HepG2 (cell line): ENCODE measurements at regions not wholly inside any gene's neighbourhood (a gene's known extent, or its start where the extent isn't known, plus 50 kb on each side); places are given as distances from the start of the nearest gene placed in this dataset.

Source experiments
- BATF2 ChIP-seq: sonication (generic); formaldehyde crosslinking; IDR thresholded peaks from 2 replicates; pipeline ENCODE4 v1.8.0; 2022; ENCODE audit warnings: mild to moderate bottlenecking, missing genetic modification reagents, moderate library complexity
- CAMTA2 ChIP-seq: sonication (generic); formaldehyde crosslinking; IDR thresholded peaks from 2 replicates; pipeline ENCODE4 v1.4.0; 2020; ENCODE audit warnings: mild to moderate bottlenecking, missing genetic modification reagents, borderline replicate concordance
- CREB1 ChIP-seq, 2 experiments: fragments of 450-650 bp in 1 of 2; IDR thresholded peaks; 2 replicates each; pipeline ENCODE4 v1.6.1; 2016 to 2017; ENCODE audit warnings: control low read depth in 1 of 2, mild to moderate bottlenecking in 1 of 2, missing compliant biosample characterization in 1 of 2, missing genetic modification characterization in 1 of 2
- CREM ChIP-seq, 2 experiments: sonication (generic) in 1 of 2; formaldehyde crosslinking in 1 of 2; IDR thresholded peaks; 2 replicates each; pipeline versions ENCODE4 v1.4.0 to v1.6.1; 2016 to 2020; ENCODE audit warnings: antibody characterized with exemption in 1 of 2, mild to moderate bottlenecking in 1 of 2, missing genetic modification reagents in 1 of 2
- FLYWCH1 ChIP-seq: sonication (generic); formaldehyde crosslinking; IDR thresholded peaks from 2 replicates; pipeline ENCODE4 v1.8.1; 2023; ENCODE audit warnings: mild to moderate bottlenecking, missing genetic modification reagents
- FOSL2 ChIP-seq: sonication (generic); formaldehyde crosslinking; IDR thresholded peaks from 2 replicates; pipeline ENCODE4 v1.4.0; 2020; ENCODE audit warnings: missing genetic modification reagents
- FOXP1 ChIP-seq, 2 experiments: fragments of 450-650 bp in 1 of 2; IDR thresholded peaks; 2 replicates each; pipeline ENCODE4 v1.6.1; 2017 to 2018; ENCODE audit warnings: antibody characterized with exemption in 1 of 2
- GTF2F1 ChIP-seq: fragments of 150-350 bp; IDR thresholded peaks from 2 replicates; pipeline ENCODE4 v1.6.1; 2014; ENCODE audit warnings: low read length
- HDAC1 ChIP-seq: sonication (generic); formaldehyde crosslinking; IDR thresholded peaks from 2 replicates; pipeline ENCODE4 v1.5.1; 2020; ENCODE audit warnings: mild to moderate bottlenecking, missing genetic modification reagents
- HMG20A ChIP-seq: IDR thresholded peaks from 2 replicates; pipeline ENCODE4 v1.6.1; 2016; ENCODE audit warnings: borderline replicate concordance
- HNRNPLL ChIP-seq: fragments of 200-400 bp; formaldehyde crosslinking; IDR thresholded peaks from 2 replicates; pipeline ENCODE4 v1.6.1; 2017; ENCODE audit warnings: mild to moderate bottlenecking, low read depth, low read length; ENCODE audit not compliant: poor library complexity, severe bottlenecking
- KLF16 ChIP-seq, 2 experiments: sonication (generic) in 1 of 2; formaldehyde crosslinking in 1 of 2; IDR thresholded peaks; 2 replicates each; pipeline versions ENCODE4 v1.6.1 to v1.8.0; 2016 to 2023; ENCODE audit warnings: missing genetic modification reagents in 2 of 2, missing compliant biosample characterization in 1 of 2
- MED1 ChIP-seq: sonication (generic); formaldehyde crosslinking; IDR thresholded peaks from 2 replicates; pipeline ENCODE4 v1.4.0; 2020; ENCODE audit warnings: missing genetic modification reagents
- MXD4 ChIP-seq: IDR thresholded peaks from 2 replicates; pipeline ENCODE4 v1.6.1; 2016; ENCODE audit warnings: mild to moderate bottlenecking, missing biosample characterization, missing genetic modification reagents
- NCOA1 ChIP-seq: sonication (generic); formaldehyde crosslinking; IDR thresholded peaks from 2 replicates; pipeline ENCODE4 v1.9.0; 2021; ENCODE audit warnings: missing genetic modification reagents
- NPAS2 ChIP-seq: sonication (generic); formaldehyde crosslinking; IDR thresholded peaks from 2 replicates; pipeline ENCODE4 v1.8.0; 2022; ENCODE audit warnings: mild to moderate bottlenecking, missing genetic modification reagents, borderline replicate concordance
- NR2C2 ChIP-seq: sonication (generic); formaldehyde crosslinking; IDR thresholded peaks from 2 replicates; pipeline ENCODE4 v1.4.0; 2020; ENCODE audit warnings: missing genetic modification reagents, mild to moderate bottlenecking, moderate library complexity, borderline replicate concordance
- POLR2AphosphoS2 ChIP-seq: IDR thresholded peaks from 2 replicates; pipeline ENCODE4 v1.6.1; 2011; ENCODE audit warnings: low read depth, low read length, improper control_type of control experiment
- PPARG ChIP-seq: conservative IDR thresholded peaks from 2 replicates; pipeline ENCODE4 v1.6.1; 2016; ENCODE audit warnings: missing biosample characterization, missing genetic modification reagents
- SP5 ChIP-seq: IDR thresholded peaks from 2 replicates; pipeline ENCODE4 v1.6.1; 2016; ENCODE audit warnings: low read depth, borderline replicate concordance
- TBX2 ChIP-seq: sonication (generic); formaldehyde crosslinking; IDR thresholded peaks from 2 replicates; pipeline ENCODE4 v1.5.0; 2020; ENCODE audit warnings: missing genetic modification reagents, mild to moderate bottlenecking, borderline replicate concordance
- TOPORS ChIP-seq: sonication (generic); formaldehyde crosslinking; IDR thresholded peaks from 2 replicates; pipeline ENCODE4 v1.8.0; 2023; ENCODE audit warnings: mild to moderate bottlenecking, missing genetic modification reagents
- ZBTB7A ChIP-seq: sonication (generic); formaldehyde crosslinking; IDR thresholded peaks from 2 replicates; pipeline ENCODE4 v1.8.0; 2022; ENCODE audit warnings: mild to moderate bottlenecking, missing genetic modification reagents
- ZNF224 ChIP-seq: sonication (generic); formaldehyde crosslinking; IDR thresholded peaks from 2 replicates; pipeline ENCODE4 v1.5.0; 2020; ENCODE audit warnings: mild to moderate bottlenecking, missing genetic modification reagents
- TF ChIP-seq, protein P1 (sequence below): IDR thresholded peaks from 2 replicates; pipeline ENCODE4 v1.6.1; 2016; ENCODE audit warnings: missing genetic modification reagents, missing compliant biosample characterization
- TF ChIP-seq, protein P2 (sequence below): sonication (generic); formaldehyde crosslinking; IDR thresholded peaks from 2 replicates; pipeline ENCODE4 v1.5.1; 2020; ENCODE audit warnings: missing genetic modification reagents, mild to moderate bottlenecking, borderline replicate concordance
- TF ChIP-seq, protein P3 (sequence below): IDR thresholded peaks from 2 replicates; pipeline ENCODE4 v1.6.1; 2012; ENCODE audit warnings: low read depth, low read length, improper control_type of control experiment

DNA sequence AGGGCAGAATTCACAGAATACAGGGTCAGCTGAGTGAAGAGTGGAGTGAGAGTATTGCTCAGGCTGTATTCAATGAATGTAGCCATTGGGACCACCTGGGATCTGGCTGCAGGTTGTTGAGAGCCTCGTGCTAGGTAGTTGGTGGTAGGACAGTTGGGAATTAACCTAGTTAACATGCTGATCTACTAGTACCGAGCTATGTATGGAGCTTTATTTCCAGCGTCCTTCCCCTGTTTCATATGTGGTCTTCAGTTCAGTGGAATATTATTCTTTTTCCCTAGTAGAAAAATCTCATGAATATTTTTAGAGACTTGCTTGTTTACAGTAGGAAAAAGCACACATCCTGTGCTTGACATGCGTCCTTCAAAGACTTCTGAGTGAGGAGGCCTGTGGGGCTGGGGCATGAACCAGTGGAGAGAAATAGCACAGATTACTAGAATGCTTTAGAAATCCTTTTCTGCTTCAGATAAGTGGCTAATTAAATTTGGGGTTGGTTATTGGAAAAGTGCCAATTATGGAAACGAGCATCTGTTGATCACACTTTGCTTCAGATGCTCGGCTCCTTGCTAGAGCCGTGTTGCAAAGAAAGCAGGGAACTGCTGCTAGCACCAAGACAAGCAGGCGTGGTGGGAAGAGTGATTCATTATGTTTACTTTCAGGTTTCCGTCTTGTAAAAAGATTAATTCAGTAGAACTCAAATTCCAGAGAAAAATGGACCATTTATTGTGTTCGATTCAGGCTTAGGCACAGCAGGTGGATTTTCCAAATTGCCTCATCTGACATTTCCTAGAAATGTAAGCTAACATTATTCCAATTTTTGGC, 53.6 kb downstream of the ARF6 start (continued):
- no peak for TF ChIP-seq GTF2F1
- no peak for TF ChIP-seq NR2C2 (CRISPR knock-in tag)
- 0 out of 4 replicates have a peak, but pooled peaks of 1 of the 2 experiments have one; percentile 26 for TF ChIP-seq KLF16 (CRISPR knock-in tag; IDR thresholded peaks at IDR 0.05)
- TF ChIP-seq CREM (IDR thresholded peaks at IDR 0.05) = peak; percentile 30; the same call in 1 of the 2 replicates
- no peak for TF ChIP-seq CREM (CRISPR knock-in tag; IDR thresholded peaks at IDR 0.05)
- TF ChIP-seq, protein P1, sequence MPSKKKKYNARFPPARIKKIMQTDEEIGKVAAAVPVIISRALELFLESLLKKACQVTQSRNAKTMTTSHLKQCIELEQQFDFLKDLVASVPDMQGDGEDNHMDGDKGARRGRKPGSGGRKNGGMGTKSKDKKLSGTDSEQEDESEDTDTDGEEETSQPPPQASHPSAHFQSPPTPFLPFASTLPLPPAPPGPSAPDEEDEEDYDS (CRISPR knock-in tag) = no peak
- TF ChIP-seq HMG20A (CRISPR knock-in tag) = peak; percentile 43; the same call in 1 of the 2 replicates
- no peak for TF ChIP-seq NCOA1
- no peak for TF ChIP-seq CAMTA2 (CRISPR knock-in tag)
- no peak for TF ChIP-seq HNRNPLL
- TF ChIP-seq FOSL2 = peak; percentile 84
- TF ChIP-seq PPARG = no peak
- no peak for TF ChIP-seq TOPORS (CRISPR knock-in tag)
- TF ChIP-seq, protein P2, sequence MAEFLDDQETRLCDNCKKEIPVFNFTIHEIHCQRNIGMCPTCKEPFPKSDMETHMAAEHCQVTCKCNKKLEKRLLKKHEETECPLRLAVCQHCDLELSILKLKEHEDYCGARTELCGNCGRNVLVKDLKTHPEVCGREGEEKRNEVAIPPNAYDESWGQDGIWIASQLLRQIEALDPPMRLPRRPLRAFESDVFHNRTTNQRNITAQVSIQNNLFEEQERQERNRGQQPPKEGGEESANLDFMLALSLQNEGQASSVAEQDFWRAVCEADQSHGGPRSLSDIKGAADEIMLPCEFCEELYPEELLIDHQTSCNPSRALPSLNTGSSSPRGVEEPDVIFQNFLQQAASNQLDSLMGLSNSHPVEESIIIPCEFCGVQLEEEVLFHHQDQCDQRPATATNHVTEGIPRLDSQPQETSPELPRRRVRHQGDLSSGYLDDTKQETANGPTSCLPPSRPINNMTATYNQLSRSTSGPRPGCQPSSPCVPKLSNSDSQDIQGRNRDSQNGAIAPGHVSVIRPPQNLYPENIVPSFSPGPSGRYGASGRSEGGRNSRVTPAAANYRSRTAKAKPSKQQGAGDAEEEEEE (CRISPR knock-in tag) = no peak
- no peak for TF ChIP-seq FLYWCH1 (CRISPR knock-in tag)
- TF ChIP-seq SP5 = 0 out of 2 replicates have a peak, but pooled peaks have one; percentile 16
- TF ChIP-seq, protein P3, sequence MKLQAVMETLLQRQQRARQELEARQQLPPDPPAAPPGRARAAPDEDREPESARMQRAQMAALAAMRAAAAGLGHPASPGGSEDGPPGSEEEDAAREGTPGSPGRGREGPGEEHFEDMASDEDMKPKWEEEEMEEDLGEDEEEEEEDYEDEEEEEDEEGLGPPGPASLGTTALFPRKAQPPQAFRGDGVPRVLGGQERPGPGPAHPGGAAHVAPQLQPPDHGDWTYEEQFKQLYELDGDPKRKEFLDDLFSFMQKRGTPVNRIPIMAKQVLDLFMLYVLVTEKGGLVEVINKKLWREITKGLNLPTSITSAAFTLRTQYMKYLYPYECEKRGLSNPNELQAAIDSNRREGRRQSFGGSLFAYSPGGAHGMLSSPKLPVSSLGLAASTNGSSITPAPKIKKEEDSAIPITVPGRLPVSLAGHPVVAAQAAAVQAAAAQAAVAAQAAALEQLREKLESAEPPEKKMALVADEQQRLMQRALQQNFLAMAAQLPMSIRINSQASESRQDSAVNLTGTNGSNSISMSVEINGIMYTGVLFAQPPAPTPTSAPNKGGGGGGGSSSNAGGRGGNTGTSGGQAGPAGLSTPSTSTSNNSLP = no peak
- TF ChIP-seq ZBTB7A (CRISPR knock-in tag) = no peak
- TF ChIP-seq BATF2 = no peak
- no peak for TF ChIP-seq NPAS2 (CRISPR knock-in tag)
- TF ChIP-seq HDAC1 (CRISPR knock-in tag) = 0 out of 2 replicates have a peak, but pooled peaks have one; percentile 28
- TF ChIP-seq TBX2 (CRISPR knock-in tag) = no peak
- no peak for TF ChIP-seq CREB1 (IDR thresholded peaks at IDR 0.05)
- TF ChIP-seq CREB1 (CRISPR knock-in tag; IDR thresholded peaks at IDR 0.05) = no peak
- no peak; the same call in 1 of the 2 replicates for TF ChIP-seq MED1 (CRISPR knock-in tag)
- no peak for TF ChIP-seq POLR2AphosphoS2
- TF ChIP-seq ZNF224 (CRISPR knock-in tag) = no peak
- no peak for TF ChIP-seq FOXP1 (IDR thresholded peaks at IDR 0.05)
- TF ChIP-seq FOXP1 (CRISPR knock-in tag; IDR thresholded peaks at IDR 0.05) = peak; percentile 23; the same call in 1 of the 2 replicates
- 0 out of 2 replicates have a peak, but pooled peaks have one; percentile 38 for TF ChIP-seq MXD4 (CRISPR knock-in tag)
